H1 (cell line): ENCODE measurements at regions not wholly inside any gene's neighbourhood (a gene's known extent, or its start where the extent isn't known, plus 50 kb on each side); places are given as distances from the start of the nearest gene placed in this dataset.

Source experiments
- CHD1 ChIP-seq: IDR thresholded peaks from 2 replicates; pipeline ENCODE4 v1.6.1; 2012; ENCODE audit warnings: low read depth, low read length, improper control_type of control experiment
- EGR1 ChIP-seq: IDR thresholded peaks from 2 replicates; pipeline ENCODE4 v1.6.1; 2011; ENCODE audit warnings: low read depth, low read length, borderline replicate concordance
- NANOG ChIP-seq: IDR thresholded peaks from 2 replicates; pipeline ENCODE4 v1.6.1; 2011; ENCODE audit warnings: low read length, low read depth, mild to moderate bottlenecking, inconsistent platforms; ENCODE audit not compliant: insufficient read depth, poor library complexity, severe bottlenecking

GRCh38 chr9:3600672-3601071, 74.9 kb upstream of the RFX3 start (continued):
- no peak for TF ChIP-seq NANOG
- no peak for TF ChIP-seq CHD1
- no peak for TF ChIP-seq EGR1
